Progenitor cell of endocrine pancreas (in vitro differentiated cells): ENCODE measurements at regions not wholly inside any gene's neighbourhood (a gene's known extent, or its start where the extent isn't known, plus 50 kb on each side); places are given as distances from the start of the nearest gene placed in this dataset.

Experiments used
- DNase-seq: peaks from one replicate; pipeline ENCODE4 v3.0.0; 2021; ENCODE audit warnings: low spot score; ENCODE audit not compliant: unreplicated experiment
- H3K27ac Mint-ChIP-seq: 2 replicates; pipeline ENCODE4 v1.8.0; 2021; ENCODE audit warnings: mild to moderate bottlenecking, moderate library complexity, mixed read lengths
- H3K27me3 Mint-ChIP-seq: 2 replicates; pipeline ENCODE4 v1.8.0; 2021; ENCODE audit warnings: mixed read lengths
- H3K36me3 Mint-ChIP-seq: 2 replicates; pipeline ENCODE4 v1.8.0; 2022; ENCODE audit warnings: mixed read lengths; ENCODE audit not compliant: insufficient read depth
- H3K4me1 Mint-ChIP-seq: 2 replicates; pipeline ENCODE4 v1.8.0; 2021; ENCODE audit warnings: low read depth, mixed read lengths
- H3K4me3 Mint-ChIP-seq: 2 replicates; pipeline ENCODE4 v1.8.0; 2021; ENCODE audit warnings: low read depth, mild to moderate bottlenecking, moderate library complexity, mixed read lengths
- H3K9me3 Mint-ChIP-seq: 2 replicates; pipeline ENCODE4 v1.8.0; 2021; ENCODE audit warnings: low read depth, mixed read lengths
- TF ChIP-seq, protein P1 (sequence below): fragments of 200-600 bp; sonication (generic); IDR thresholded peaks from one replicate; pipeline ENCODE4 v1.5.0; 2021; ENCODE audit warnings: antibody characterized with exemption, mild to moderate bottlenecking; ENCODE audit not compliant: unreplicated experiment

DNA sequence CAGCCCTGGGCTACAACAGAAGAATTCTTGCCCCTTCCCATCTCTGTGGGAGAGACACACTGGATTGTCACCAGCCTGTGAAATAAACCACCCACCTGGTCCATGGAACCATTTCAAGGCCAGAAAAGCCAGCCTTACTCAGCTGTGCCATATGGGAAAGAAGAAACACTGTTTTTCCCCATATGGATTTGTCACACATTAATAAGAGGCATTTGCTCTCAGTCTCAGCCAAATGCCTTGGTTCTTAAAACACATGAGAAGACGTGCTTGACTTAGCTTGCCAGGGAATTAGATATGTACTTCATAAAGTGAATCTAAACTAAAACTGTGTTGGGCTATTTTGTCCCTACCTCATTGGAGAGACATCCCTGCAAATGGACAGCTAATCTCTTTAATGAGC is 308.6 kb upstream of the TNP1 start:
- no peaks in the 10 kb centered on the region for H3K27me3 Mint-ChIP-seq
- H3K27ac Mint-ChIP-seq = no peak overlapping the region
- DNase-seq = no peak
- TF ChIP-seq, protein P1, sequence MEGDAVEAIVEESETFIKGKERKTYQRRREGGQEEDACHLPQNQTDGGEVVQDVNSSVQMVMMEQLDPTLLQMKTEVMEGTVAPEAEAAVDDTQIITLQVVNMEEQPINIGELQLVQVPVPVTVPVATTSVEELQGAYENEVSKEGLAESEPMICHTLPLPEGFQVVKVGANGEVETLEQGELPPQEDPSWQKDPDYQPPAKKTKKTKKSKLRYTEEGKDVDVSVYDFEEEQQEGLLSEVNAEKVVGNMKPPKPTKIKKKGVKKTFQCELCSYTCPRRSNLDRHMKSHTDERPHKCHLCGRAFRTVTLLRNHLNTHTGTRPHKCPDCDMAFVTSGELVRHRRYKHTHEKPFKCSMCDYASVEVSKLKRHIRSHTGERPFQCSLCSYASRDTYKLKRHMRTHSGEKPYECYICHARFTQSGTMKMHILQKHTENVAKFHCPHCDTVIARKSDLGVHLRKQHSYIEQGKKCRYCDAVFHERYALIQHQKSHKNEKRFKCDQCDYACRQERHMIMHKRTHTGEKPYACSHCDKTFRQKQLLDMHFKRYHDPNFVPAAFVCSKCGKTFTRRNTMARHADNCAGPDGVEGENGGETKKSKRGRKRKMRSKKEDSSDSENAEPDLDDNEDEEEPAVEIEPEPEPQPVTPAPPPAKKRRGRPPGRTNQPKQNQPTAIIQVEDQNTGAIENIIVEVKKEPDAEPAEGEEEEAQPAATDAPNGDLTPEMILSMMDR = no peak
- peaks cover 18% of the 10 kb centered on the region for H3K9me3 Mint-ChIP-seq
- H3K36me3 Mint-ChIP-seq = peaks cover 2% of the 10 kb centered on the region
- no peak overlapping the region for H3K4me3 Mint-ChIP-seq
- no peaks in the 10 kb centered on the region for H3K4me1 Mint-ChIP-seq

DNA sequence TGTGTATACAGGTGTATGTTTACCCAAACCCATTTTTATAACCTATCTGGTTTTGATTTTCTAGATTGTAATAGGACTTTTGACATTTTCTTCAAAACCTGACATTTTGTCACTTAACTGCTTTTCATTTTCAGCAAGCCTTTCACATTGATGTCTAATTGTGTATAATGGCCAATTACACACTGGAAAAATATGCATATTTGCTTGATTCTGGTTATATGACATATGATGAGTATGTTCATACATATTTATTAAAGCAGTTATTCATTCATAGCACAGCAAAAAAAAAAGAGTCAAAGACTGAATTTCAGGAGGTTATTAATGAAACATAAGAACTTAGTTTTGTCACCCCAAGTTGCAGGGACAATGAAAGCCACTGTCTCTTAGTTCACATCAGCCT is 307.7 kb upstream of the TNP1 start:
- no peak overlapping the region for H3K27ac Mint-ChIP-seq
- no peak for DNase-seq

DNA sequence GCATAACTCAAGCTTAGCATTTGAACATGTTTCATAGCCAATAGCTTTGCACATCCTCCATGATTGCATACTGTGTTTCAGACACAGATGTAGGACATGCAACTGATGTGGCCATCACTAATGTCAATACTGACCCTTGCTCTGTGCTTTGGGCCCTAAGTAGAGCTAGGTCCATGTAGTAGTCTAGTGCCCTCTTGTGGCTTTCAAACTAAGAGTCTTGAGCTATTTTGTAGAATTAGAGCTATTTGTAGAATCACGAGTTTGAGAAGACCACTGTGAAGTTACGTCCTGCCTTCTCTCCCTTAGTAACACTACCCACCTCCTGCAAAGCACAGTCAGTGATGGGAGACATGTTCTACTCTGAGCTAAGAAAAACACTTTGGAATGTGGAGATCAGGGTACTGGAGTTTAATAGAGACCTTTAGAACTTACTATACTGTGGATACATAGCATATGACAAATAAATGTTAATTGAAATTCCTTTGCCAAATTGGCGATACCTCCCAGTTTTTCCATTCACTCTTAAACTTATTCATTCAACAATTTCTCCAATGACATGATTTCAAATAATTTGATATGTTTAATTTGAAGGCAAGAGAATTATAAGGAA is 306.5 kb upstream of the TNP1 start:
- H3K4me1 Mint-ChIP-seq = peaks cover 10% of the 10 kb centered on the region
- no peak overlapping the region for H3K4me3 Mint-ChIP-seq
- no peak overlapping the region for H3K27ac Mint-ChIP-seq
- H3K36me3 Mint-ChIP-seq = peaks cover 2% of the 10 kb centered on the region
- TF ChIP-seq, protein P1 = peak; percentile 58
- peaks cover 15% of the 10 kb centered on the region for H3K9me3 Mint-ChIP-seq
- H3K27me3 Mint-ChIP-seq = no peaks in the 10 kb centered on the region
- DNase-seq = no peak

More for the DNA sequence above, 307.7 kb upstream of the TNP1 start:
- no peaks in the 10 kb centered on the region for H3K27me3 Mint-ChIP-seq
- H3K36me3 Mint-ChIP-seq = peaks cover 2% of the 10 kb centered on the region
- peaks cover 18% of the 10 kb centered on the region for H3K9me3 Mint-ChIP-seq
- TF ChIP-seq, protein P1 = no peak
- H3K4me3 Mint-ChIP-seq = no peak overlapping the region
- H3K4me1 Mint-ChIP-seq = no peaks in the 10 kb centered on the region

DNA sequence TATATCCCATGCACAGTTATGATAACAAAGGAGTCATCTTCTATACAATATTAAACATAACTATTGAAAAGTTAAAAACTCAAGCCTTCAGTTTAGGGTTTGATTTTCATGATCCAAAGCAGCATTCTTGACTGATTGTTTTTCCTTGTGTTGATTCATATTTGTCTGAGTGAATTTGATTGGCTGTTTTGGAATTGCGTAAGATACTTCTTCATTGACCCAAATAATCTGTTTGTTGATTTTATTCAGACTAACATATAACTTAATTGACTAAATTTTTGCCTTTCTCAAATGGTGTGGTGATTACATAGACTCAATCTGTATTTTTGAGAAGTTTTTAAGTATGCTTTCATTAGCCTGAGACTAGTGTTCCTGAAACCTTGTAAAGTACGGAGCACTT is 305.7 kb upstream of the TNP1 start:
- no peaks in the 10 kb centered on the region for H3K36me3 Mint-ChIP-seq
- no peak overlapping the region for H3K4me3 Mint-ChIP-seq
- H3K4me1 Mint-ChIP-seq = peaks cover 13% of the 10 kb centered on the region
- TF ChIP-seq, protein P1 = no peak
- no peak for DNase-seq
- H3K27ac Mint-ChIP-seq = no peak overlapping the region
- H3K27me3 Mint-ChIP-seq = no peaks in the 10 kb centered on the region
- H3K9me3 Mint-ChIP-seq = peaks cover 9% of the 10 kb centered on the region

DNA sequence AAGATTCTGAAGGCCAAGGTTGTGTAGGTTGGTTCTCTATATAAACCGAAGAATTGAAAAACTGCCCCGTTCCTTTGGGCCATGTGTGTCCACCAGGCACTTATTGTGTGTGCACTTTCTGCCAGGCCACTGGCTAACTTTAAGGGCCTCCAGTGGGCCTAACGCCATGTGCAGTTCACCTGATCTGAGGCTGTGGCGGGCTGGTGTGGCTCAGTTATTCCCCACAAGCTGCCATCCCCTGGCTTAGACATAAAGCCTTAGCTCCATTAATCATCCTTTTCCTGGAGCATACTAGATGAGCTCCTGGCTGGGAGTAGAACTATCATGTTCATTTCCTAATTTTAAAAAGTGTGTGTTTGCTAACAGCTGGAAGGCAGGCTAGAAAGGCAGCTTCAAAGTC is 304.1 kb upstream of the TNP1 start:
- Mint-ChIP-seq H3K4me3 (no peak overlapping the region), H3K4me1 (peaks cover 13% of the 10 kb centered on the region), H3K9me3 (peaks cover 4% of the 10 kb centered on the region), H3K27ac (no peak overlapping the region), H3K36me3 (no peaks in the 10 kb centered on the region), H3K27me3 (no peaks in the 10 kb centered on the region)
- DNase-seq = no peak
- TF ChIP-seq, protein P1 = no peak
